BJ (cell line): ENCODE measurements at regions not wholly inside any gene's neighbourhood (a gene's known extent, or its start where the extent isn't known, plus 50 kb on each side); places are given as distances from the start of the nearest gene placed in this dataset.

Experiments
- CTCF ChIA-PET: fragments of 350-600 bp; formaldehyde crosslinking; extraction: SDS; loops from one replicate; lab custom pipeline; 2021; ENCODE audit warnings: antibody characterized with exemption, inconsistent platforms; lab: Yijun Ruan, JAX
- POLR2A ChIA-PET: fragments of 300-600 bp; sonication (Branson Sonifier 250); formaldehyde crosslinking; extraction: SDS; loops from one replicate; lab custom pipeline; 2021; ENCODE audit warnings: antibody characterized with exemption; lab: Charles Lee
- DNase-seq: peaks from one replicate; pipeline ENCODE4 v3.0.0-alpha.2; 2011; ENCODE audit warnings: low read depth
- H3K27me3 ChIP-seq: 2 replicates; pipeline ENCODE4 v1.6.0; 2011; ENCODE audit warnings: low read length; ENCODE audit not compliant: control insufficient read depth, insufficient read depth
- H3K36me3 ChIP-seq: 2 replicates; pipeline ENCODE4 v1.5.1; 2011; ENCODE audit warnings: low read length; ENCODE audit not compliant: control insufficient read depth, insufficient read depth
- H3K4me3 ChIP-seq: 2 replicates; pipeline ENCODE4 v1.5.1; 2011; ENCODE audit warnings: low read depth, mild to moderate bottlenecking, control low read depth, low read length
- CTCF ChIP-seq: IDR thresholded peaks from 2 replicates; pipeline ENCODE4 v1.5.1; 2011; ENCODE audit warnings: low read depth, mild to moderate bottlenecking, control low read depth, inconsistent platforms, low read length, moderate library complexity; ENCODE audit not compliant: insufficient read depth

DNA sequence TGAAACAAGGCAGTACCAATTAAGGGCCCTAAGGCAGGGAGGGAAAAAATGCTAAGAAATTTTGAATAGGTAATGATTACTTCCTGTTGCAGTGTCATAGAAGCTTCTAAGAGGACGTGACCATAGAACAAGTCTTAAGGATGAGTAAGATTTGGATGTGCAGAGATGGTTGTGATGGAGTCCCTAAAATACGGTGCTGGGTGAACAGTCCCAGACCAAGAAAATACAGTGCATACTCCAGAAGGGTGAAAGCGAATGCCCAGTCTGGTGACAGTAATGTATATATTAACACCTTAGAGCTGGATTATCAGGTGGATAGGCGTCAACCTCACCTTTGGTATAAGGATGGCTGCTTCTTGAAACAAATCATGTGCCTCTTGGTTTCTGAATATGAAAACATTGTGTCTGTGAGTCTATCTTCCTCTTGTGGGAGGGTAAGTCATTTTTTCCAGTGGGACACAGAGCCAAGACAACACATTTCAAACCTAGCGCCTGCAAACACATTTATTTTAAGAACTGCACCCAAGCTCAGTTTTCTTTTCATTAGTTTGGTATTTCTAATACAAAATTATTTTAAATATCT is 101.2 kb upstream of the TP63 start:
- POLR2A ChIA-PET, result no interaction called here
- Histone ChIP-seq H3K36me3 (no peaks in the 10 kb centered on the region), H3K4me3 (no peak overlapping the region), H3K27me3 (no peaks in the 10 kb centered on the region)
- DNase-seq, result no peak
- no peak for TF ChIP-seq CTCF
- CTCF ChIA-PET, result no interaction called here

GRCh38 chr3:189530822-189531221 is 100.4 kb upstream of the TP63 start:
- no peak for DNase-seq
- Histone ChIP-seq H3K27me3 (no peaks in the 10 kb centered on the region), H3K4me3 (no peak overlapping the region), H3K36me3 (no peaks in the 10 kb centered on the region)
- CTCF ChIA-PET, result no interaction called here
- TF ChIP-seq CTCF, result no peak
- POLR2A ChIA-PET, result no interaction called here

GRCh38 chr3:189531271-189531670 is 99.9 kb upstream of the TP63 start:
- H3K4me3 ChIP-seq, result no peak overlapping the region
- ChIA-PET CTCF (no interaction called here), POLR2A (no interaction called here)
- no peak for DNase-seq
- no peaks in the 10 kb centered on the region for H3K36me3 ChIP-seq
- no peak for TF ChIP-seq CTCF
- H3K27me3 ChIP-seq, result no peaks in the 10 kb centered on the region

DNA sequence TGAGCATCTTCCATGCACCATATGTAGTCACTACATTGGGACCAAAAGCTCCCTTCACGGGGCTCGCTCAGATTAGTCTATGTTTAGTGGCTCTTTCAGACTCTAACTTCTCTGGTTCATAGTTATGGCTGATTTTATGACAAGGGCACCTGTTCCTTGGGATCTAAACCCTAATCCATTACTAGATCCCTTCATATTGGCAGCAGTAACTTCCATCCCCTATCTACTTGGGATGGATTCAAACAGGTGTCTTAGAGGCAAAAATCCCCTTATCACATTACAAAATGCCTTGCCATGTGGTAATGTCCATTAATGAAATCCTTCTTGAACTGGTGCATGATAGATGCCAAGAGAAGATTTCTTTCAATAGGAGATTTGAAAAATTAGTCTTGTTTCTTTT is 96.7 kb upstream of the TP63 start:
- no peaks in the 10 kb centered on the region for H3K36me3 ChIP-seq
- H3K27me3 ChIP-seq, result no peaks in the 10 kb centered on the region
- TF ChIP-seq CTCF, result no peak
- DNase-seq, result no peak
- H3K4me3 ChIP-seq, result no peak overlapping the region
- ChIA-PET POLR2A (no interaction called here), CTCF (no interaction called here)

DNA sequence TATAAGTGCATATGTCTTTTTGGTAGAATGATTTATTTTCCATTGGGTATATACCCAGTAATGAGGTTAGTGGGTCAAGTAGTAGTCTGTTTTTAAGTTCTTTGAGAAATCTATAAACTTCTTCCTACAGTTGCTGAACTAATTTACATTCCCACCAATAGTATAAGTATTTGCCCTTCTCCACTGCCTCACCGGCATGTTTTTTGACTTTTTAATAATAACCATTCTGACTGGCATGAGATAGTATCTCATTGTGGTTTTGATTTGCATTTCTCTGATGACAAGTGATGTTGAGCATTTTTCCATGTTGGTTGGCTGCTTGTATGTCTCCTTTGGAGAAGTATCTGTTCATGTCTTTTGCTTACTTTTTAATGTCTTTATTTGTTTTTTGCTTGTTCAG is 94.1 kb upstream of the TP63 start:
- Histone ChIP-seq H3K4me3 (no peak overlapping the region), H3K27me3 (no peaks in the 10 kb centered on the region), H3K36me3 (no peaks in the 10 kb centered on the region)
- POLR2A ChIA-PET, result no interaction called here
- CTCF ChIA-PET, result no interaction called here
- DNase-seq, result no peak
- TF ChIP-seq CTCF, result no peak
